Neural cell (in vitro differentiated cells): ENCODE measurements at regions not wholly inside any gene's neighbourhood (a gene's known extent, or its start where the extent isn't known, plus 50 kb on each side); places are given as distances from the start of the nearest gene placed in this dataset.

Experiments
- H2AFZ ChIP-seq: fragments of 200-600, 300-800 bp; sonication (generic), shearing (Covaris generic); 2 replicates; pipeline ENCODE4 v1.6.0; 2014; ENCODE audit warnings: low read depth, mild to moderate bottlenecking, antibody characterized with exemption, low read length, moderate library complexity
- H3F3A ChIP-seq: fragments of 200-600 bp; shearing (Covaris generic); 2 replicates; pipeline ENCODE4 v1.6.1; 2016; ENCODE audit warnings: mild to moderate bottlenecking, moderate library complexity, mixed read lengths, antibody characterized with exemption, low read length; ENCODE audit not compliant: insufficient read depth, poor library complexity, severe bottlenecking
- H3K27ac ChIP-seq: fragments of 200-600, 300-800 bp; sonication (generic), shearing (Covaris generic); 2 replicates; pipeline ENCODE4 v1.5.1; 2014; ENCODE audit warnings: mild to moderate bottlenecking, low read length, moderate library complexity
- H3K27me3 ChIP-seq: fragments of 300-800, 200-600 bp; sonication (generic), shearing (Covaris generic); 2 replicates; pipeline ENCODE4 v1.6.0; 2014; ENCODE audit warnings: mild to moderate bottlenecking, low read depth, low read length, moderate library complexity; ENCODE audit not compliant: insufficient read depth
- H3K36me3 ChIP-seq: fragments of 300-800, 200-600 bp; sonication (generic), shearing (Covaris generic); 2 replicates; pipeline ENCODE4 v1.5.1; 2014; ENCODE audit warnings: mild to moderate bottlenecking, antibody characterized with exemption, low read length, moderate library complexity; ENCODE audit not compliant: insufficient read depth
- H3K4me2 ChIP-seq: fragments of 300-800, 200-600 bp; sonication (generic), shearing (Covaris generic); 2 replicates; pipeline ENCODE4 v1.6.0; 2014; ENCODE audit warnings: mild to moderate bottlenecking, low read length
- H3K4me3 ChIP-seq: fragments of 300-800, 200-600 bp; sonication (generic), shearing (Covaris generic); 2 replicates; pipeline ENCODE4 v1.5.1; 2014; ENCODE audit warnings: mild to moderate bottlenecking, low read length, moderate library complexity
- H3K79me2 ChIP-seq: fragments of 200-600 bp; shearing (Covaris generic); replicated peaks from 2 replicates; pipeline ENCODE4 v1.6.0; 2014; ENCODE audit warnings: mild to moderate bottlenecking, low read length, moderate library complexity; ENCODE audit not compliant: insufficient read depth
- H3K9ac ChIP-seq: fragments of 300-800, 200-600 bp; sonication (generic), shearing (Covaris generic); 2 replicates; pipeline ENCODE4 v1.6.1; 2016; ENCODE audit warnings: mild to moderate bottlenecking, low read length, mixed read lengths
- H3K9me2 ChIP-seq: fragments of 200-600 bp; shearing (Covaris generic); 2 replicates; pipeline ENCODE4 v1.6.1; 2016; ENCODE audit warnings: mild to moderate bottlenecking, low read length, mixed read lengths; ENCODE audit not compliant: insufficient read depth
- H3K9me3 ChIP-seq: fragments of 200-600, 300-800 bp; sonication (generic), shearing (Covaris generic); 2 replicates; pipeline ENCODE4 v1.6.1; 2016; ENCODE audit warnings: mild to moderate bottlenecking, mixed run types, low read length, moderate library complexity, mixed read lengths
- H4K20me1 ChIP-seq: fragments of 200-600 bp; shearing (Covaris generic); 2 replicates; pipeline ENCODE4 v1.6.1; 2016; ENCODE audit warnings: mild to moderate bottlenecking, mixed run types; ENCODE audit not compliant: insufficient read depth
- EP300 ChIP-seq: fragments of 450-650 bp; conservative IDR thresholded peaks from 2 replicates; pipeline ENCODE4 v1.6.1; 2014; ENCODE audit warnings: antibody characterized with exemption, mild to moderate bottlenecking, moderate library complexity; ENCODE audit not compliant: poor library complexity, severe bottlenecking
- EZH2 ChIP-seq: fragments of 200-600, 300-800 bp; shearing (Covaris generic), sonication (generic); IDR thresholded peaks from 2 replicates; pipeline ENCODE4 v1.6.1; 2014; ENCODE audit warnings: antibody characterized with exemption, low read length, borderline replicate concordance, mild to moderate bottlenecking; ENCODE audit not compliant: insufficient read depth, poor library complexity, severe bottlenecking
- MXI1 ChIP-seq: fragments of 450-650 bp; conservative IDR thresholded peaks from 2 replicates; pipeline ENCODE4 v1.6.1; 2014; ENCODE audit warnings: antibody characterized with exemption, mild to moderate bottlenecking; ENCODE audit not compliant: poor library complexity, severe bottlenecking
- POLR2AphosphoS5 ChIP-seq: IDR thresholded peaks from 2 replicates; pipeline ENCODE4 v1.6.1; 2012
- RAD21 ChIP-seq: fragments of 450-650 bp; conservative IDR thresholded peaks from 2 replicates; pipeline ENCODE4 v1.6.1; 2014; ENCODE audit warnings: antibody characterized with exemption, mild to moderate bottlenecking, moderate library complexity
- SMC3 ChIP-seq: fragments of 450-650 bp; conservative IDR thresholded peaks from 2 replicates; pipeline ENCODE4 v1.6.1; 2014; ENCODE audit warnings: antibody characterized with exemption, mild to moderate bottlenecking, moderate library complexity; ENCODE audit not compliant: poor library complexity
- TAF1 ChIP-seq: IDR thresholded peaks from 2 replicates; pipeline ENCODE4 v1.6.1; 2012; ENCODE audit warnings: low read depth
- TF ChIP-seq, protein P1 (sequence below): fragments of 450-650 bp; IDR thresholded peaks from 2 replicates; pipeline ENCODE4 v1.5.1; 2014; ENCODE audit warnings: antibody characterized with exemption, mild to moderate bottlenecking, moderate library complexity; ENCODE audit not compliant: poor library complexity, severe bottlenecking
- TF ChIP-seq, protein P2 (sequence below): IDR thresholded peaks from 2 replicates; pipeline ENCODE4 v1.6.1; 2012; ENCODE audit warnings: borderline replicate concordance

GRCh38 chr9:27660148-27660547 is 86.9 kb upstream of the C9orf72 start:
- TF ChIP-seq RAD21 (no peak), TAF1 (no peak), EP300 (no peak), SMC3 (no peak), EZH2 (no peak), MXI1 (no peak), POLR2AphosphoS5 (no peak)
- TF ChIP-seq, protein P1, sequence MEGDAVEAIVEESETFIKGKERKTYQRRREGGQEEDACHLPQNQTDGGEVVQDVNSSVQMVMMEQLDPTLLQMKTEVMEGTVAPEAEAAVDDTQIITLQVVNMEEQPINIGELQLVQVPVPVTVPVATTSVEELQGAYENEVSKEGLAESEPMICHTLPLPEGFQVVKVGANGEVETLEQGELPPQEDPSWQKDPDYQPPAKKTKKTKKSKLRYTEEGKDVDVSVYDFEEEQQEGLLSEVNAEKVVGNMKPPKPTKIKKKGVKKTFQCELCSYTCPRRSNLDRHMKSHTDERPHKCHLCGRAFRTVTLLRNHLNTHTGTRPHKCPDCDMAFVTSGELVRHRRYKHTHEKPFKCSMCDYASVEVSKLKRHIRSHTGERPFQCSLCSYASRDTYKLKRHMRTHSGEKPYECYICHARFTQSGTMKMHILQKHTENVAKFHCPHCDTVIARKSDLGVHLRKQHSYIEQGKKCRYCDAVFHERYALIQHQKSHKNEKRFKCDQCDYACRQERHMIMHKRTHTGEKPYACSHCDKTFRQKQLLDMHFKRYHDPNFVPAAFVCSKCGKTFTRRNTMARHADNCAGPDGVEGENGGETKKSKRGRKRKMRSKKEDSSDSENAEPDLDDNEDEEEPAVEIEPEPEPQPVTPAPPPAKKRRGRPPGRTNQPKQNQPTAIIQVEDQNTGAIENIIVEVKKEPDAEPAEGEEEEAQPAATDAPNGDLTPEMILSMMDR: no peak
- TF ChIP-seq, protein P2, sequence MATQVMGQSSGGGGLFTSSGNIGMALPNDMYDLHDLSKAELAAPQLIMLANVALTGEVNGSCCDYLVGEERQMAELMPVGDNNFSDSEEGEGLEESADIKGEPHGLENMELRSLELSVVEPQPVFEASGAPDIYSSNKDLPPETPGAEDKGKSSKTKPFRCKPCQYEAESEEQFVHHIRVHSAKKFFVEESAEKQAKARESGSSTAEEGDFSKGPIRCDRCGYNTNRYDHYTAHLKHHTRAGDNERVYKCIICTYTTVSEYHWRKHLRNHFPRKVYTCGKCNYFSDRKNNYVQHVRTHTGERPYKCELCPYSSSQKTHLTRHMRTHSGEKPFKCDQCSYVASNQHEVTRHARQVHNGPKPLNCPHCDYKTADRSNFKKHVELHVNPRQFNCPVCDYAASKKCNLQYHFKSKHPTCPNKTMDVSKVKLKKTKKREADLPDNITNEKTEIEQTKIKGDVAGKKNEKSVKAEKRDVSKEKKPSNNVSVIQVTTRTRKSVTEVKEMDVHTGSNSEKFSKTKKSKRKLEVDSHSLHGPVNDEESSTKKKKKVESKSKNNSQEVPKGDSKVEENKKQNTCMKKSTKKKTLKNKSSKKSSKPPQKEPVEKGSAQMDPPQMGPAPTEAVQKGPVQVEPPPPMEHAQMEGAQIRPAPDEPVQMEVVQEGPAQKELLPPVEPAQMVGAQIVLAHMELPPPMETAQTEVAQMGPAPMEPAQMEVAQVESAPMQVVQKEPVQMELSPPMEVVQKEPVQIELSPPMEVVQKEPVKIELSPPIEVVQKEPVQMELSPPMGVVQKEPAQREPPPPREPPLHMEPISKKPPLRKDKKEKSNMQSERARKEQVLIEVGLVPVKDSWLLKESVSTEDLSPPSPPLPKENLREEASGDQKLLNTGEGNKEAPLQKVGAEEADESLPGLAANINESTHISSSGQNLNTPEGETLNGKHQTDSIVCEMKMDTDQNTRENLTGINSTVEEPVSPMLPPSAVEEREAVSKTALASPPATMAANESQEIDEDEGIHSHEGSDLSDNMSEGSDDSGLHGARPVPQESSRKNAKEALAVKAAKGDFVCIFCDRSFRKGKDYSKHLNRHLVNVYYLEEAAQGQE: no peak
- H3K9ac ChIP-seq: no peak overlapping the region

DNA sequence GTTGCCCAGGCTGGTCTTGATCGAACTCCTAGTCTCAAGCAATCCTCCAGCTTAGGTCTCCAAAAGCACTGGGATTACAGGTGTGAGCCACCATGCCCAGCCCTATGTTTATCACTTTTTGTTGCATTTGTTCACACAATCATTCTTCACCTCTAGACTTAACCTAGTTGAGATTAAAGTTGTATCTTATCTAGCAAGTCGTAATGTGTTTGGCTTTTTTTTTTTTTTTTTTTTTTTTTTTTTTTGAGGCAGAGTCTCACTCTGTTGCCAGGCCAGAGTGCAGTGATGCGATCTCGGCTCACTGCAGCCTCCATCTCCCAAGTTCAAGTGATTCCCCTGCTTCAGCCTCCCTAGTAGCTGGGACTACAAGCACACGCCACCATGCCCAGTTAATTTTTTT is 90.2 kb upstream of the C9orf72 start:
- H3K9me2 ChIP-seq: no peaks in the 10 kb centered on the region
- H3K9me3 ChIP-seq: no peaks in the 10 kb centered on the region
- no peaks in the 10 kb centered on the region for H3F3A ChIP-seq
- no peaks in the 10 kb centered on the region for H3K79me2 ChIP-seq
- H3K4me3 ChIP-seq: no peak overlapping the region
- H3K36me3 ChIP-seq: no peaks in the 10 kb centered on the region
- H3K27me3 ChIP-seq: no peaks in the 10 kb centered on the region
- no peak for TF ChIP-seq RAD21
- no peak for TF ChIP-seq SMC3
- TF ChIP-seq EZH2: no peak
- no peak for TF ChIP-seq MXI1
- TF ChIP-seq, protein P2: no peak
- TF ChIP-seq, protein P1: no peak
- no peak for TF ChIP-seq POLR2AphosphoS5
- TF ChIP-seq TAF1: no peak
- no peak for TF ChIP-seq EP300
- no peak overlapping the region for H3K9ac ChIP-seq
- no peak overlapping the region for H3K4me2 ChIP-seq
- H3K27ac ChIP-seq: no peak overlapping the region
- no peaks in the 10 kb centered on the region for H4K20me1 ChIP-seq
- H2AFZ ChIP-seq: no peak overlapping the region

More at GRCh38 chr9:27660148-27660547, 86.9 kb upstream of the C9orf72 start:
- no peaks in the 10 kb centered on the region for H3K27me3 ChIP-seq
- no peaks in the 10 kb centered on the region for H3K9me3 ChIP-seq
- H3K4me2 ChIP-seq: no peak overlapping the region
- no peaks in the 10 kb centered on the region for H3K79me2 ChIP-seq
- no peaks in the 10 kb centered on the region for H4K20me1 ChIP-seq
- no peak overlapping the region for H3K4me3 ChIP-seq
- no peaks in the 10 kb centered on the region for H3K9me2 ChIP-seq
- H3K36me3 ChIP-seq: no peaks in the 10 kb centered on the region
- no peak overlapping the region for H3K27ac ChIP-seq
- H3F3A ChIP-seq: no peaks in the 10 kb centered on the region
- no peak overlapping the region for H2AFZ ChIP-seq
